ENCODE measurements at regions not wholly inside any gene's neighbourhood (a gene's known extent, or its start where the extent isn't known, plus 50 kb on each side); places are given as distances from the start of the nearest gene placed in this dataset.

- TF ChIP-seq CTCF (IDR thresholded peaks at IDR 0.05) (no peak), POLR2A (IDR thresholded peaks at IDR 0.05) (no peak)
- intact Hi-C loops (cut with DNase I): no loop called here
- no peaks in the 10 kb centered on the region for H3K36me3 ChIP-seq
- no peak overlapping the region for H3K27ac ChIP-seq
- no peak for DNase-seq
- H3K9me3 ChIP-seq: peaks cover 0 to 5% (median 0%) of the 10 kb centered on the region in 3 donors
- H3K4me3 ChIP-seq: no peak overlapping the region
- peaks cover 0 to 10% (median 0%) of the 10 kb centered on the region in 3 donors for H3K4me1 ChIP-seq
- 87 to 88% methylated on average over 2 of the region's 2 CpGs for WGBS, 2 donors
- H3K27me3 ChIP-seq: peaks cover 0 to under 1% (median 0%) of the 10 kb centered on the region in 4 donors
These were observed 437.2 kb upstream of the TNP1 start for GRCh38 chr2:217297096-217297495.

- no peak for TF ChIP-seq CTCF (IDR thresholded peaks at IDR 0.05)
- no peak for TF ChIP-seq POLR2A (IDR thresholded peaks at IDR 0.05)
- no peak for DNase-seq
- H3K36me3 ChIP-seq: no peaks in the 10 kb centered on the region
- WGBS, 2 donors: 73 to 75% methylated on average over 4 of the region's 4 CpGs
- no peak overlapping the region for H3K4me3 ChIP-seq
- peaks cover 0 to 5% (median 0%) of the 10 kb centered on the region in 3 donors for H3K9me3 ChIP-seq
- intact Hi-C loops (cut with DNase I): no loop called here
- H3K4me1 ChIP-seq: peaks cover 0 to 20% (median 7%) of the 10 kb centered on the region in 3 donors
- H3K27ac ChIP-seq: peak overlapping the region in 1 of 4 donors; percentile 44
- peaks cover 0 to 8% (median 0%) of the 10 kb centered on the region in 4 donors for H3K27me3 ChIP-seq
These were observed 435.0 kb upstream of the TNP1 start for GRCh38 chr2:217294818-217295217.

GRCh38 chr2:217294211-217294610 lies 434.3 kb upstream of the TNP1 start:
- TF ChIP-seq POLR2A (IDR thresholded peaks at IDR 0.05) (no peak), CTCF (IDR thresholded peaks at IDR 0.05) (no peak)
- H3K27ac ChIP-seq: peak overlapping the region in 1 of 4 donors; percentile 44
- no peak for DNase-seq
- H3K9me3 ChIP-seq: peaks cover 0 to 5% (median 0%) of the 10 kb centered on the region in 3 donors
- H3K4me3 ChIP-seq: no peak overlapping the region
- no peaks in the 10 kb centered on the region for H3K36me3 ChIP-seq
- intact Hi-C loops (cut with DNase I): no loop called here
- peaks cover 0 to 8% (median 0%) of the 10 kb centered on the region in 4 donors for H3K27me3 ChIP-seq
- H3K4me1 ChIP-seq: peaks cover 0 to 26% (median 13%) of the 10 kb centered on the region in 3 donors
- 35 to 47% methylated on average over 2 of the region's 2 CpGs for WGBS, 2 donors

GRCh38 chr2:217293607-217294006 lies 433.7 kb upstream of the TNP1 start:
- H3K27ac ChIP-seq: peak overlapping the region in 1 of 4 donors; percentile 44
- H3K27me3 ChIP-seq: peaks cover 0 to 8% (median 0%) of the 10 kb centered on the region in 4 donors

GRCh38 chr2:217293046-217293445 lies 433.2 kb upstream of the TNP1 start:
- TF ChIP-seq POLR2A (IDR thresholded peaks at IDR 0.05) (no peak), CTCF (IDR thresholded peaks at IDR 0.05) (no peak)
- 78 to 81% methylated on average over 4 to 5 of the region's 5 CpGs for WGBS, 2 donors
- H3K4me1 ChIP-seq: peaks cover 0 to 32% (median 13%) of the 10 kb centered on the region in 3 donors
- H3K36me3 ChIP-seq: no peaks in the 10 kb centered on the region
- H3K4me3 ChIP-seq: no peak overlapping the region
- intact Hi-C loops (cut with DNase I): no loop called here
- peaks cover 0 to 5% (median 0%) of the 10 kb centered on the region in 3 donors for H3K9me3 ChIP-seq
- peaks cover 0 to 8% (median 0%) of the 10 kb centered on the region in 4 donors for H3K27me3 ChIP-seq
- DNase-seq: no peak
- H3K27ac ChIP-seq: peak overlapping the region in 1 of 4 donors; percentile 44

More at GRCh38 chr2:217293607-217294006, 433.7 kb upstream of the TNP1 start:
- Histone ChIP-seq H3K4me3 (no peak overlapping the region), H3K9me3 (peaks cover 0 to 5% (median 0%) of the 10 kb centered on the region in 3 donors), H3K4me1 (peaks cover 0 to 32% (median 13%) of the 10 kb centered on the region in 3 donors), H3K36me3 (no peaks in the 10 kb centered on the region)
- DNase-seq: no peak
- intact Hi-C loops (cut with DNase I): no loop called here
- TF ChIP-seq POLR2A (IDR thresholded peaks at IDR 0.05) (no peak), CTCF (IDR thresholded peaks at IDR 0.05) (no peak)
- WGBS, 2 donors: 54 to 55% methylated on average over 3 of the region's 3 CpGs
